GM20000 (cell line): ENCODE measurements at regions not wholly inside any gene's neighbourhood (a gene's known extent, or its start where the extent isn't known, plus 50 kb on each side); places are given as distances from the start of the nearest gene placed in this dataset.

Experiments
- DNase-seq: peaks from one replicate; pipeline ENCODE4 v3.0.0; 2012; ENCODE audit warnings: low spot score
- TF ChIP-seq, protein P1 (sequence below): IDR thresholded peaks from 2 replicates; pipeline ENCODE4 v1.5.1; 2012; ENCODE audit warnings: mild to moderate bottlenecking, control low read depth; ENCODE audit errors: extremely low read depth, missing control alignments

- TF ChIP-seq, protein P1, sequence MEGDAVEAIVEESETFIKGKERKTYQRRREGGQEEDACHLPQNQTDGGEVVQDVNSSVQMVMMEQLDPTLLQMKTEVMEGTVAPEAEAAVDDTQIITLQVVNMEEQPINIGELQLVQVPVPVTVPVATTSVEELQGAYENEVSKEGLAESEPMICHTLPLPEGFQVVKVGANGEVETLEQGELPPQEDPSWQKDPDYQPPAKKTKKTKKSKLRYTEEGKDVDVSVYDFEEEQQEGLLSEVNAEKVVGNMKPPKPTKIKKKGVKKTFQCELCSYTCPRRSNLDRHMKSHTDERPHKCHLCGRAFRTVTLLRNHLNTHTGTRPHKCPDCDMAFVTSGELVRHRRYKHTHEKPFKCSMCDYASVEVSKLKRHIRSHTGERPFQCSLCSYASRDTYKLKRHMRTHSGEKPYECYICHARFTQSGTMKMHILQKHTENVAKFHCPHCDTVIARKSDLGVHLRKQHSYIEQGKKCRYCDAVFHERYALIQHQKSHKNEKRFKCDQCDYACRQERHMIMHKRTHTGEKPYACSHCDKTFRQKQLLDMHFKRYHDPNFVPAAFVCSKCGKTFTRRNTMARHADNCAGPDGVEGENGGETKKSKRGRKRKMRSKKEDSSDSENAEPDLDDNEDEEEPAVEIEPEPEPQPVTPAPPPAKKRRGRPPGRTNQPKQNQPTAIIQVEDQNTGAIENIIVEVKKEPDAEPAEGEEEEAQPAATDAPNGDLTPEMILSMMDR = no peak
- DNase-seq = no peak
Measured at GRCh38 chr4:123833171-123833643, 436.6 kb downstream of the SPRY1 start.

GRCh38 chr4:123835831-123836590 lies 439.4 kb downstream of the SPRY1 start:
- no peak for DNase-seq
- TF ChIP-seq, protein P1 = no peak

DNA sequence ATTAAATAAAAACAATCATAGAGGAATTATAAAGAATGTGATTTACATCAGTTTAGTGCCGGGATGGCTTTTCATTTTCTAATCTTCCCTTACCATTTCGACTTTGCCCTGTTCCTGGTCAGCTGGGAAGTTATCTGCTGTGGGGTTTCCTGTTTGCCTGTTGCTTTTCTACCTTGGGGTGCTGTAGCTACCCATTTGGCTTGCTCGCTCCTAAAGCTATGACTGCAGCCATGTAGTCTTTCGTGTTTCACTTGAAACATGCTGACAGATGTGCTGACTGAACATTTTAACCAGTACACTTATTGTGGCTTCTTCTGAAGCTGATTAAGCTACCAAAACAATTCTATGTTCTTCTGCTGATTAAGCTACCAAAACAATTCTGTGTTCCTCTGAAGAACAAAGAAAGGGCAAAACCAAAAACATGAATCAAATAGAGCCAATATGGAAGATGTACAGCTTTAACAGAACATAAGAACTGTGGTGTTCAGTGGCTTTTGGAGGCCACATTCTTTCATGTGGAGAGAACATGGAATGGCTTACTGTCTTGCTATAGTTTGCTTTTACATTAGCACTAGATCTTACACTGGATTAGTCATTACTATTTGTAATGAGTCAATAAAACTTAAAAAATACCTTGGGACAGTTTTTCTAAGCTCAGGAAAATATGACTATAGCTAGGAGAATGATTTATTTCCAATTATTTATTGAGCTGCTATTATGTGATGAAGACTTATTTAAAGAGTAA lies 440.4 kb downstream of the SPRY1 start:
- DNase-seq = no peak
- TF ChIP-seq, protein P1 = no peak

GRCh38 chr4:123838474-123838873 lies 441.9 kb downstream of the SPRY1 start:
- TF ChIP-seq, protein P1 = no peak
- no peak for DNase-seq

DNA sequence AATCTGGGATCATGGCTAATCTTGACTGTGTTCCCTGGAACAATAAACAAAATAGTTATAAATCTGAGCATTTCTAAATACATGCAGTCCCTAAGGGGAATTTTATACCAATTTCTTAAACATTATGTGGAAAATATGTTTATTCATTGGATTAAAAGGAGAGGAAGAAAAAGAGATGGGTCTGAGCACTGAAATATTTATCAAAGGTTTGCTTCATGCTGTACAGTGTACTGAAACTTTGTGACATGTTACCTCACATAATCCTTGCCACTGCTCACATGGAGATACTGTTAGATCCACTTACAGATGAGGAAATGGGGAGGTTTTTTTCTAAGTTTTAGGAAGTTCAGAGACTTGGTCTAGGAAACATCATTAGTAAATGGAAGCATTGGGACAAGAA lies 443.6 kb downstream of the SPRY1 start:
- TF ChIP-seq, protein P1 = no peak

GRCh38 chr4:123841447-123842121 lies 445.0 kb downstream of the SPRY1 start:
- DNase-seq = no peak
- TF ChIP-seq, protein P1 = no peak

More for the DNA sequence above, 443.6 kb downstream of the SPRY1 start:
- no peak for DNase-seq

- TF ChIP-seq, protein P1 = no peak
- no peak for DNase-seq
Measured at GRCh38 chr4:123843137-123843536, 446.5 kb downstream of the SPRY1 start.
